IMR-90 (cell line): ENCODE measurements at regions not wholly inside any gene's neighbourhood (a gene's known extent, or its start where the extent isn't known, plus 50 kb on each side); places are given as distances from the start of the nearest gene placed in this dataset.

Experiments used
- TF ChIP-seq, protein P1 (sequence below): fragments of 150-350 bp; IDR thresholded peaks from 2 replicates; pipeline ENCODE4 v1.6.1; 2017; ENCODE audit warnings: mild to moderate bottlenecking, antibody characterized with exemption, low read length, low read depth
- TF ChIP-seq, protein P2 (sequence below): conservative IDR thresholded peaks from 2 replicates; pipeline ENCODE4 v1.5.1; 2012; ENCODE audit warnings: mild to moderate bottlenecking, low read depth, low read length, improper control_type of control experiment

DNA sequence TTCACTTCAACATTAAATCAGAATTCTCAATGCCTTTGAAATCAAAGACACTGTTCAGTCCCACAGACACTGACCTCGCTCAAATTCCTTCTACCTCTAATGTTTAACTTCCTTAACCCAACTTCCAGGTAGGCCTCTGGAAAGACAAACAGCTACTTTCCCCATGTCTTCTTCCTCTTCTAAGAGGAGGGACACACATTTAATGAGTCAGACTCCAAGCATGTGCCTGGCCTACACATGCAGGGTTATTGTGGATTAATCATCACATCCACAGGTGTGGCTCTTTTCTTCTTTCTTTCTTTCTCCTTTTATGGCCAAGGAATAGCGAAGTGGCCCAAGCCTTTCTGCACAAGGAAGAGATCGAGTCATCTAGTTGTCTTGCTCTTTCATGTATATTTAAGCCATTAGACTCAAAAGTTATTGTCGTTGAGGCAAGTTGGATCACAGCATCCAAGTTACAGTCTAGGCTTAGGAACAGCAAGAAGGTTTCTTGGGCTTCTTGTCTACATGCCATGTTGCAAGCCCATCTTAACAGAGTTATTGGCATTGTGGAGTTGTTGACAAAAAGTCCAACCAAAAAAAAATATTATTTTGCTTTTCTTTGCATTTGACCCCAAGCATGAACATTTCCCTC, 387.8 kb downstream of the IRS1 start:
- TF ChIP-seq, protein P1, sequence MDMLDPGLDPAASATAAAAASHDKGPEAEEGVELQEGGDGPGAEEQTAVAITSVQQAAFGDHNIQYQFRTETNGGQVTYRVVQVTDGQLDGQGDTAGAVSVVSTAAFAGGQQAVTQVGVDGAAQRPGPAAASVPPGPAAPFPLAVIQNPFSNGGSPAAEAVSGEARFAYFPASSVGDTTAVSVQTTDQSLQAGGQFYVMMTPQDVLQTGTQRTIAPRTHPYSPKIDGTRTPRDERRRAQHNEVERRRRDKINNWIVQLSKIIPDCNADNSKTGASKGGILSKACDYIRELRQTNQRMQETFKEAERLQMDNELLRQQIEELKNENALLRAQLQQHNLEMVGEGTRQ = no peak
- TF ChIP-seq, protein P2, sequence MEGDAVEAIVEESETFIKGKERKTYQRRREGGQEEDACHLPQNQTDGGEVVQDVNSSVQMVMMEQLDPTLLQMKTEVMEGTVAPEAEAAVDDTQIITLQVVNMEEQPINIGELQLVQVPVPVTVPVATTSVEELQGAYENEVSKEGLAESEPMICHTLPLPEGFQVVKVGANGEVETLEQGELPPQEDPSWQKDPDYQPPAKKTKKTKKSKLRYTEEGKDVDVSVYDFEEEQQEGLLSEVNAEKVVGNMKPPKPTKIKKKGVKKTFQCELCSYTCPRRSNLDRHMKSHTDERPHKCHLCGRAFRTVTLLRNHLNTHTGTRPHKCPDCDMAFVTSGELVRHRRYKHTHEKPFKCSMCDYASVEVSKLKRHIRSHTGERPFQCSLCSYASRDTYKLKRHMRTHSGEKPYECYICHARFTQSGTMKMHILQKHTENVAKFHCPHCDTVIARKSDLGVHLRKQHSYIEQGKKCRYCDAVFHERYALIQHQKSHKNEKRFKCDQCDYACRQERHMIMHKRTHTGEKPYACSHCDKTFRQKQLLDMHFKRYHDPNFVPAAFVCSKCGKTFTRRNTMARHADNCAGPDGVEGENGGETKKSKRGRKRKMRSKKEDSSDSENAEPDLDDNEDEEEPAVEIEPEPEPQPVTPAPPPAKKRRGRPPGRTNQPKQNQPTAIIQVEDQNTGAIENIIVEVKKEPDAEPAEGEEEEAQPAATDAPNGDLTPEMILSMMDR = no peak
